ENCODE measurements at regions not wholly inside any gene's neighbourhood (a gene's known extent, or its start where the extent isn't known, plus 50 kb on each side); places are given as distances from the start of the nearest gene placed in this dataset.

DNA sequence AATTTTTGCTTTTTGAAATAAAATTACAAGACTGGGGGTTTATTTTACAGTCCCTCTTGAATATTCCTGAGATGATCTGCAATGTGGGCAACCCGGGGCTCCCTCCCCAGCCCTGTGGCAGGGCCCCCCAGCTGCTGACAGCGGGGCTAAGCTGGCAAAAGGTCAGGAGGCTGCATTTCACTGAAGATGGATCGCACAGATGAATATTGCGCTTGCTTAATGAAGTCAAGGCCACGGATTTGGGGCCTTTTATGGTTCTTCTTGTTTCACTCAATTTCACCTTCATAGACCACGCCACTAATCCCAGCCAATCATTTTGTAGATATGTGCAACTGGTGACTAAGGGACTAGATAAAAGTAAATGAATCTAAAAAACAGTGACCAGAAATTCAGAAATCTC lies 50.8 kb upstream of the SLC22A15 start:
- TF ChIP-seq, protein P1, sequence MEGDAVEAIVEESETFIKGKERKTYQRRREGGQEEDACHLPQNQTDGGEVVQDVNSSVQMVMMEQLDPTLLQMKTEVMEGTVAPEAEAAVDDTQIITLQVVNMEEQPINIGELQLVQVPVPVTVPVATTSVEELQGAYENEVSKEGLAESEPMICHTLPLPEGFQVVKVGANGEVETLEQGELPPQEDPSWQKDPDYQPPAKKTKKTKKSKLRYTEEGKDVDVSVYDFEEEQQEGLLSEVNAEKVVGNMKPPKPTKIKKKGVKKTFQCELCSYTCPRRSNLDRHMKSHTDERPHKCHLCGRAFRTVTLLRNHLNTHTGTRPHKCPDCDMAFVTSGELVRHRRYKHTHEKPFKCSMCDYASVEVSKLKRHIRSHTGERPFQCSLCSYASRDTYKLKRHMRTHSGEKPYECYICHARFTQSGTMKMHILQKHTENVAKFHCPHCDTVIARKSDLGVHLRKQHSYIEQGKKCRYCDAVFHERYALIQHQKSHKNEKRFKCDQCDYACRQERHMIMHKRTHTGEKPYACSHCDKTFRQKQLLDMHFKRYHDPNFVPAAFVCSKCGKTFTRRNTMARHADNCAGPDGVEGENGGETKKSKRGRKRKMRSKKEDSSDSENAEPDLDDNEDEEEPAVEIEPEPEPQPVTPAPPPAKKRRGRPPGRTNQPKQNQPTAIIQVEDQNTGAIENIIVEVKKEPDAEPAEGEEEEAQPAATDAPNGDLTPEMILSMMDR (IDR thresholded peaks at IDR 0.05; ENCODE audit: insufficient read depth, low read depth, low read length) = no peak
- TF ChIP-seq EZH2 (IDR thresholded peaks at IDR 0.05; ENCODE audit: insufficient read depth, low read length) = no peak

Data from astrocyte (in vitro differentiated cells and primary cell).